GM12878 (cell line): ENCODE measurements at regions not wholly inside any gene's neighbourhood (a gene's known extent, or its start where the extent isn't known, plus 50 kb on each side); places are given as distances from the start of the nearest gene placed in this dataset.

Experiments used
- ATAC-seq: fragments of 200-7000 bp; cut with Tn5 transposase; 3 replicates; pipeline ENCODE4 v1.9.1; 2020; ENCODE audit warnings: mild to moderate bottlenecking, moderate library complexity
- BruUV-seq: library from RNA; stranded (reverse); fragments of 400-500 nt; replicated peaks from 2 replicates; lab custom pipeline; 2021; lab: Mats Ljungman, UMichigan
- CTCF ChIA-PET: fragments of 300-600 bp; sonication (Branson Sonifier 250); formaldehyde crosslinking; extraction: SDS; loops from one replicate; lab custom pipeline; 2021; ENCODE audit warnings: inconsistent platforms; lab: Yijun Ruan, JAX
- POLR2A ChIA-PET: fragments of 350-600 bp; formaldehyde crosslinking; extraction: SDS; loops from one replicate; lab custom pipeline; 2021; ENCODE audit warnings: inconsistent platforms; lab: Charles Lee
- RAD21 ChIA-PET: fragments of 300-600 bp; sonication (Branson Sonifier 250); formaldehyde crosslinking; loops from one replicate; lab custom pipeline; 2023; ENCODE audit warnings: antibody characterized with exemption; ENCODE audit not compliant: unreplicated experiment; lab: Charles Lee
- SMC1A ChIA-PET: fragments of 300-600 bp; sonication (Branson Sonifier 250); formaldehyde crosslinking; loops from one replicate; lab custom pipeline; 2023; ENCODE audit not compliant: unreplicated experiment, uncharacterized antibody; lab: Charles Lee
- DNase-seq: peaks from one replicate; pipeline ENCODE4 v3.0.0-alpha.2; 2011; ENCODE audit warnings: low read depth, low spot score
- FAIRE-seq: peaks from 3 replicates; lab custom pipeline; 2011; peaks lifted over from hg19 to GRCh38; lab: Jason Lieb, UNC
- H2AFZ ChIP-seq: 2 replicates; pipeline ENCODE4 v1.6.0; 2011; ENCODE audit warnings: low read depth, low read length, control low read depth; ENCODE audit not compliant: control insufficient read depth
- H3K27ac ChIP-seq: 2 replicates; pipeline ENCODE4 v1.5.1; 2011; ENCODE audit warnings: control low read depth; ENCODE audit not compliant: control insufficient read depth, insufficient read depth
- H3K27me3 ChIP-seq, 2 experiments: replicated peaks in 1 of 2; 2 replicates each; pipeline versions ENCODE4 v1.6.0 to v1.6.1; 2011; ENCODE audit warnings: low read length in 1 of 2; ENCODE audit not compliant: control insufficient read depth in 2 of 2, insufficient read depth in 2 of 2
- H3K36me3 ChIP-seq, 2 experiments: 2 replicates each; pipeline ENCODE4 v1.5.1; 2011; ENCODE audit warnings: low read length in 1 of 2; ENCODE audit not compliant: control insufficient read depth in 2 of 2, insufficient read depth in 2 of 2
- H3K4me1 ChIP-seq: 2 replicates; pipeline ENCODE4 v1.6.1; 2011; ENCODE audit warnings: mild to moderate bottlenecking, low read length, moderate library complexity, mixed read lengths; ENCODE audit not compliant: control insufficient read depth, insufficient read depth
- H3K4me2 ChIP-seq: 2 replicates; pipeline ENCODE4 v1.6.0; 2011; ENCODE audit warnings: control low read depth; ENCODE audit not compliant: control insufficient read depth, insufficient read depth
- H3K4me3 ChIP-seq: fragments of 200-600 bp; sonication (generic); 2 replicates; pipeline ENCODE4 v1.5.1; 2016
- H3K79me2 ChIP-seq: 2 replicates; pipeline ENCODE4 v1.6.0; 2011; ENCODE audit warnings: low read length; ENCODE audit not compliant: control insufficient read depth, insufficient read depth
- H3K9ac ChIP-seq: 2 replicates; pipeline ENCODE4 v1.8.0; 2011; ENCODE audit warnings: low read length, control low read depth, mixed read lengths; ENCODE audit not compliant: control insufficient read depth, insufficient read depth
- H3K9me3 ChIP-seq: replicated peaks from 3 replicates; pipeline ENCODE4 v1.5.1; 2011; ENCODE audit warnings: mild to moderate bottlenecking, low read length; ENCODE audit not compliant: control insufficient read depth, insufficient read depth
- H4K20me1 ChIP-seq: 2 replicates; pipeline ENCODE4 v1.6.0; 2011; ENCODE audit not compliant: control insufficient read depth, insufficient read depth
- MTA3 ChIP-seq: IDR thresholded peaks from 2 replicates; pipeline ENCODE4 v1.6.1; 2012; ENCODE audit warnings: low read length, inconsistent platforms, borderline replicate concordance
- MYC ChIP-seq: IDR thresholded peaks from 2 replicates; pipeline ENCODE4 v1.6.1; 2011; ENCODE audit warnings: mild to moderate bottlenecking, low read length, moderate library complexity, inconsistent platforms; ENCODE audit not compliant: insufficient read depth, insufficient replicate concordance, insufficient read length, severe bottlenecking
- NR2F1 ChIP-seq: fragments of 450-650 bp; conservative IDR thresholded peaks from 2 replicates; pipeline ENCODE4 v1.6.1; 2017; ENCODE audit warnings: mild to moderate bottlenecking
- SMARCA5 ChIP-seq: fragments of 450-650 bp; IDR thresholded peaks from 2 replicates; pipeline ENCODE4 v1.6.1; 2017; ENCODE audit warnings: mild to moderate bottlenecking
- WGBS: methylation state at CpG from one replicate; pipeline ENCODE4 v1.1.6; 2016; ENCODE audit warnings: low lambda C conversion rate; ENCODE audit not compliant: insufficient replicate concordance, insufficient coverage; ENCODE audit errors: missing lambda C conversion rate; 5-methylcytosine and 5-hydroxymethylcytosine counted together
- in situ Hi-C: fragments of 300-500 bp; cut with MboI; formaldehyde crosslinking; loops from 9 replicates; pipeline ENCODE4 v1.14.3; 2018; ENCODE audit warnings: mixed read lengths
- intact Hi-C: fragments of 100-400 bp; cut with micrococcal nuclease; formaldehyde crosslinking; loops from one replicate; pipeline ENCODE4 v1.14.2; 2022; ENCODE audit not compliant: unreplicated experiment
- TF ChIP-seq, protein P1 (sequence below): fragments of 450-650 bp; IDR thresholded peaks from 2 replicates; pipeline ENCODE4 v1.6.1; 2016; ENCODE audit warnings: mild to moderate bottlenecking
- TF ChIP-seq, protein P2 (sequence below): fragments of 450-650 bp; IDR thresholded peaks from 2 replicates; pipeline ENCODE4 v1.6.1; 2016; ENCODE audit warnings: mild to moderate bottlenecking, moderate library complexity, borderline replicate concordance
- TF ChIP-seq, protein P3 (sequence below), 3 experiments: IDR thresholded peaks in 2 of 3; conservative IDR thresholded peaks in 1 of 3; 2 replicates each; pipeline ENCODE4 v1.5.1; 2011; ENCODE audit warnings: low read depth in 3 of 3, low read length in 3 of 3, mild to moderate bottlenecking in 3 of 3, control low read depth in 2 of 3, moderate library complexity in 2 of 3, inconsistent platforms in 1 of 3, mixed read lengths in 1 of 3; ENCODE audit not compliant: control insufficient read depth in 2 of 3, insufficient read depth in 1 of 3; ENCODE audit errors: extremely low read depth in 1 of 3
- TF ChIP-seq, protein P4 (sequence below): IDR thresholded peaks from 2 replicates; pipeline ENCODE4 v1.6.1; 2011; ENCODE audit warnings: mild to moderate bottlenecking, low read depth, low read length, moderate library complexity; ENCODE audit not compliant: insufficient replicate concordance
- TF ChIP-seq, protein P5 (sequence below): IDR thresholded peaks from 2 replicates; pipeline ENCODE4 v1.6.1; 2012; ENCODE audit warnings: mild to moderate bottlenecking, low read depth, low read length

DNA sequence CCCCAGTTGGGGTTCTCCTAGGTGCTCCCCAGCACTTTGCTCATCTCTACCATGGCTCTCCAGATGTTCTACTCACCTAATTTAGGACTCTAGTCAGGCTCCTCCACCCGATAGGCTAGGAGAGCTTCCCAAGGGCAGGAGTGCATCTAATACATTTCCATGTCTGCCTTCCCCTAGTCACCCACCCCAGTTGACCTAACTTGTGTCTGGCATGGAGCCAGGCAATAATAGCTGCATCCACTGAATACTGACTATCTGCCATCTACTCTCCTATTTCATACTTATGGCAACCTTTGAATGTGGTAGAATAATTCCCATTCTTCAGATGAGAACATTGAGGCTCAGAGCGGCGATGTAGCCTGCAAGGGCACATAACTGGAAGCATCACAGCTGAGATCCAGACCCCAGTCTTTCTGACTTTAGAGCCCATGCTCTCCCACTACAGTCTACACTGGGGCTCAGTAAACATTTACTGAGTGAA, 71.8 kb upstream of the YWHAQ start:
- no peak overlapping the region for H3K9ac ChIP-seq

More for the DNA sequence above, 71.8 kb upstream of the YWHAQ start:
- FAIRE-seq (no peak), DNase-seq (no peak), ATAC-seq (no peak)
- H3K4me2 ChIP-seq, result no peak overlapping the region
- H3K36me3 ChIP-seq, result no peaks in the 10 kb centered on the region
- TF ChIP-seq, protein P1, sequence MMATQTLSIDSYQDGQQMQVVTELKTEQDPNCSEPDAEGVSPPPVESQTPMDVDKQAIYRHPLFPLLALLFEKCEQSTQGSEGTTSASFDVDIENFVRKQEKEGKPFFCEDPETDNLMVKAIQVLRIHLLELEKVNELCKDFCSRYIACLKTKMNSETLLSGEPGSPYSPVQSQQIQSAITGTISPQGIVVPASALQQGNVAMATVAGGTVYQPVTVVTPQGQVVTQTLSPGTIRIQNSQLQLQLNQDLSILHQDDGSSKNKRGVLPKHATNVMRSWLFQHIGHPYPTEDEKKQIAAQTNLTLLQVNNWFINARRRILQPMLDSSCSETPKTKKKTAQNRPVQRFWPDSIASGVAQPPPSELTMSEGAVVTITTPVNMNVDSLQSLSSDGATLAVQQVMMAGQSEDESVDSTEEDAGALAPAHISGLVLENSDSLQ, result no peak
- no peak for TF ChIP-seq MTA3
- TF ChIP-seq, protein P2, sequence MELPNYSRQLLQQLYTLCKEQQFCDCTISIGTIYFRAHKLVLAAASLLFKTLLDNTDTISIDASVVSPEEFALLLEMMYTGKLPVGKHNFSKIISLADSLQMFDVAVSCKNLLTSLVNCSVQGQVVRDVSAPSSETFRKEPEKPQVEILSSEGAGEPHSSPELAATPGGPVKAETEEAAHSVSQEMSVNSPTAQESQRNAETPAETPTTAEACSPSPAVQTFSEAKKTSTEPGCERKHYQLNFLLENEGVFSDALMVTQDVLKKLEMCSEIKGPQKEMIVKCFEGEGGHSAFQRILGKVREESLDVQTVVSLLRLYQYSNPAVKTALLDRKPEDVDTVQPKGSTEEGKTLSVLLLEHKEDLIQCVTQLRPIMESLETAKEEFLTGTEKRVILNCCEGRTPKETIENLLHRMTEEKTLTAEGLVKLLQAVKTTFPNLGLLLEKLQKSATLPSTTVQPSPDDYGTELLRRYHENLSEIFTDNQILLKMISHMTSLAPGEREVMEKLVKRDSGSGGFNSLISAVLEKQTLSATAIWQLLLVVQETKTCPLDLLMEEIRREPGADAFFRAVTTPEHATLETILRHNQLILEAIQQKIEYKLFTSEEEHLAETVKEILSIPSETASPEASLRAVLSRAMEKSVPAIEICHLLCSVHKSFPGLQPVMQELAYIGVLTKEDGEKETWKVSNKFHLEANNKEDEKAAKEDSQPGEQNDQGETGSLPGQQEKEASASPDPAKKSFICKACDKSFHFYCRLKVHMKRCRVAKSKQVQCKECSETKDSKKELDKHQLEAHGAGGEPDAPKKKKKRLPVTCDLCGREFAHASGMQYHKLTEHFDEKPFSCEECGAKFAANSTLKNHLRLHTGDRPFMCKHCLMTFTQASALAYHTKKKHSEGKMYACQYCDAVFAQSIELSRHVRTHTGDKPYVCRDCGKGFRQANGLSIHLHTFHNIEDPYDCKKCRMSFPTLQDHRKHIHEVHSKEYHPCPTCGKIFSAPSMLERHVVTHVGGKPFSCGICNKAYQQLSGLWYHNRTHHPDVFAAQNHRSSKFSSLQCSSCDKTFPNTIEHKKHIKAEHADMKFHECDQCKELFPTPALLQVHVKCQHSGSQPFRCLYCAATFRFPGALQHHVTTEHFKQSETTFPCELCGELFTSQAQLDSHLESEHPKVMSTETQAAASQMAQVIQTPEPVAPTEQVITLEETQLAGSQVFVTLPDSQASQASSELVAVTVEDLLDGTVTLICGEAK, result no peak
- TF ChIP-seq NR2F1, result no peak
- TF ChIP-seq, protein P3, sequence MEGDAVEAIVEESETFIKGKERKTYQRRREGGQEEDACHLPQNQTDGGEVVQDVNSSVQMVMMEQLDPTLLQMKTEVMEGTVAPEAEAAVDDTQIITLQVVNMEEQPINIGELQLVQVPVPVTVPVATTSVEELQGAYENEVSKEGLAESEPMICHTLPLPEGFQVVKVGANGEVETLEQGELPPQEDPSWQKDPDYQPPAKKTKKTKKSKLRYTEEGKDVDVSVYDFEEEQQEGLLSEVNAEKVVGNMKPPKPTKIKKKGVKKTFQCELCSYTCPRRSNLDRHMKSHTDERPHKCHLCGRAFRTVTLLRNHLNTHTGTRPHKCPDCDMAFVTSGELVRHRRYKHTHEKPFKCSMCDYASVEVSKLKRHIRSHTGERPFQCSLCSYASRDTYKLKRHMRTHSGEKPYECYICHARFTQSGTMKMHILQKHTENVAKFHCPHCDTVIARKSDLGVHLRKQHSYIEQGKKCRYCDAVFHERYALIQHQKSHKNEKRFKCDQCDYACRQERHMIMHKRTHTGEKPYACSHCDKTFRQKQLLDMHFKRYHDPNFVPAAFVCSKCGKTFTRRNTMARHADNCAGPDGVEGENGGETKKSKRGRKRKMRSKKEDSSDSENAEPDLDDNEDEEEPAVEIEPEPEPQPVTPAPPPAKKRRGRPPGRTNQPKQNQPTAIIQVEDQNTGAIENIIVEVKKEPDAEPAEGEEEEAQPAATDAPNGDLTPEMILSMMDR (IDR thresholded peaks at IDR 0.05 in 2 of 3, conservative IDR thresholded peaks at IDR 0.05 in 1 of 3; ENCODE audit: control insufficient read depth in 2 of 3, extremely low read depth in 1 of 3, insufficient read depth in 1 of 3, low read depth in 3 of 3, low read length in 3 of 3), result no peak
- TF ChIP-seq SMARCA5, result no peak
- TF ChIP-seq, protein P4, sequence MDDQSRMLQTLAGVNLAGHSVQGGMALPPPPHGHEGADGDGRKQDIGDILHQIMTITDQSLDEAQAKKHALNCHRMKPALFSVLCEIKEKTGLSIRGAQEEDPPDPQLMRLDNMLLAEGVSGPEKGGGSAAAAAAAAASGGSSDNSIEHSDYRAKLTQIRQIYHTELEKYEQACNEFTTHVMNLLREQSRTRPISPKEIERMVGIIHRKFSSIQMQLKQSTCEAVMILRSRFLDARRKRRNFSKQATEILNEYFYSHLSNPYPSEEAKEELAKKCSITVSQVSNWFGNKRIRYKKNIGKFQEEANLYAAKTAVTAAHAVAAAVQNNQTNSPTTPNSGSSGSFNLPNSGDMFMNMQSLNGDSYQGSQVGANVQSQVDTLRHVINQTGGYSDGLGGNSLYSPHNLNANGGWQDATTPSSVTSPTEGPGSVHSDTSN, result no peak
- TF ChIP-seq, protein P5, sequence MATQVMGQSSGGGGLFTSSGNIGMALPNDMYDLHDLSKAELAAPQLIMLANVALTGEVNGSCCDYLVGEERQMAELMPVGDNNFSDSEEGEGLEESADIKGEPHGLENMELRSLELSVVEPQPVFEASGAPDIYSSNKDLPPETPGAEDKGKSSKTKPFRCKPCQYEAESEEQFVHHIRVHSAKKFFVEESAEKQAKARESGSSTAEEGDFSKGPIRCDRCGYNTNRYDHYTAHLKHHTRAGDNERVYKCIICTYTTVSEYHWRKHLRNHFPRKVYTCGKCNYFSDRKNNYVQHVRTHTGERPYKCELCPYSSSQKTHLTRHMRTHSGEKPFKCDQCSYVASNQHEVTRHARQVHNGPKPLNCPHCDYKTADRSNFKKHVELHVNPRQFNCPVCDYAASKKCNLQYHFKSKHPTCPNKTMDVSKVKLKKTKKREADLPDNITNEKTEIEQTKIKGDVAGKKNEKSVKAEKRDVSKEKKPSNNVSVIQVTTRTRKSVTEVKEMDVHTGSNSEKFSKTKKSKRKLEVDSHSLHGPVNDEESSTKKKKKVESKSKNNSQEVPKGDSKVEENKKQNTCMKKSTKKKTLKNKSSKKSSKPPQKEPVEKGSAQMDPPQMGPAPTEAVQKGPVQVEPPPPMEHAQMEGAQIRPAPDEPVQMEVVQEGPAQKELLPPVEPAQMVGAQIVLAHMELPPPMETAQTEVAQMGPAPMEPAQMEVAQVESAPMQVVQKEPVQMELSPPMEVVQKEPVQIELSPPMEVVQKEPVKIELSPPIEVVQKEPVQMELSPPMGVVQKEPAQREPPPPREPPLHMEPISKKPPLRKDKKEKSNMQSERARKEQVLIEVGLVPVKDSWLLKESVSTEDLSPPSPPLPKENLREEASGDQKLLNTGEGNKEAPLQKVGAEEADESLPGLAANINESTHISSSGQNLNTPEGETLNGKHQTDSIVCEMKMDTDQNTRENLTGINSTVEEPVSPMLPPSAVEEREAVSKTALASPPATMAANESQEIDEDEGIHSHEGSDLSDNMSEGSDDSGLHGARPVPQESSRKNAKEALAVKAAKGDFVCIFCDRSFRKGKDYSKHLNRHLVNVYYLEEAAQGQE, result no peak
- TF ChIP-seq MYC, result no peak
- in situ Hi-C loops (no loop called here), intact Hi-C loops (no loop called here)
- no peak overlapping the region for H2AFZ ChIP-seq
- ChIA-PET POLR2A (no interaction called here), CTCF (interaction anchor here (0.6 to 1.2 kb wide), 2 partner anchors 83 to 164 kb away, joined by 3 read pairs; no protein-coding TSS in a partner anchor), RAD21 (no interaction called here), SMC1A (no interaction called here)
- no TSS peak for BruUV-seq
- no peaks in the 10 kb centered on the region; the same call in 1 of the 2 replicates for H4K20me1 ChIP-seq
- no peaks in the 10 kb centered on the region for H3K79me2 ChIP-seq
- 72% methylated on average over 3 of the region's 3 CpGs for WGBS
- peaks cover under 1% of the 10 kb centered on the region; the same call in 1 of the 2 replicates for H3K4me1 ChIP-seq
- no peak overlapping the region for H3K27ac ChIP-seq
- no peak overlapping the region for H3K4me3 ChIP-seq
- H3K9me3 ChIP-seq, result no peaks in the 10 kb centered on the region; the same call in 2 of the 3 replicates
- no peaks in the 10 kb centered on the region for H3K27me3 ChIP-seq
